ENCODE measurements at regions not wholly inside any gene's neighbourhood (a gene's known extent, or its start where the extent isn't known, plus 50 kb on each side); places are given as distances from the start of the nearest gene placed in this dataset.

- TF ChIP-seq POLR2AphosphoS5 (IDR thresholded peaks at IDR 0.05) (no peak), EP300 (IDR thresholded peaks at IDR 0.05) (no peak)
- TF ChIP-seq, protein P1, sequence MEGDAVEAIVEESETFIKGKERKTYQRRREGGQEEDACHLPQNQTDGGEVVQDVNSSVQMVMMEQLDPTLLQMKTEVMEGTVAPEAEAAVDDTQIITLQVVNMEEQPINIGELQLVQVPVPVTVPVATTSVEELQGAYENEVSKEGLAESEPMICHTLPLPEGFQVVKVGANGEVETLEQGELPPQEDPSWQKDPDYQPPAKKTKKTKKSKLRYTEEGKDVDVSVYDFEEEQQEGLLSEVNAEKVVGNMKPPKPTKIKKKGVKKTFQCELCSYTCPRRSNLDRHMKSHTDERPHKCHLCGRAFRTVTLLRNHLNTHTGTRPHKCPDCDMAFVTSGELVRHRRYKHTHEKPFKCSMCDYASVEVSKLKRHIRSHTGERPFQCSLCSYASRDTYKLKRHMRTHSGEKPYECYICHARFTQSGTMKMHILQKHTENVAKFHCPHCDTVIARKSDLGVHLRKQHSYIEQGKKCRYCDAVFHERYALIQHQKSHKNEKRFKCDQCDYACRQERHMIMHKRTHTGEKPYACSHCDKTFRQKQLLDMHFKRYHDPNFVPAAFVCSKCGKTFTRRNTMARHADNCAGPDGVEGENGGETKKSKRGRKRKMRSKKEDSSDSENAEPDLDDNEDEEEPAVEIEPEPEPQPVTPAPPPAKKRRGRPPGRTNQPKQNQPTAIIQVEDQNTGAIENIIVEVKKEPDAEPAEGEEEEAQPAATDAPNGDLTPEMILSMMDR (IDR thresholded peaks at IDR 0.05) = no peak
Measured at GRCh38 chr16:54204756-54205155, 81.8 kb downstream of the IRX3 start.
